Lower leg skin (tissue), 4 donors: ENCODE measurements at regions not wholly inside any gene's neighbourhood (a gene's known extent, or its start where the extent isn't known, plus 50 kb on each side); places are given as distances from the start of the nearest gene placed in this dataset.
A peak's percentile ranks its signal among the peaks of the same experiment; 100 is the strongest.

Experiments used
- DNase-seq, 2 donors: peaks; one replicate each; pipeline ENCODE4 v3.0.0-alpha.2; 2019; ENCODE audit warnings: low spot score in 2 of 2
- H3K4me3 ChIP-seq: fragments of 200-600 bp; sonication (generic); 2 replicates; pipeline ENCODE4 v1.5.1; 2017; ENCODE audit warnings: mild to moderate bottlenecking, low read depth; ENCODE audit not compliant: poor library complexity, severe bottlenecking
- POLR2A ChIP-seq, 2 donors: fragments of 450-650 bp; IDR thresholded peaks; one replicate each; pipeline ENCODE4 v1.6.1; 2016 to 2017; ENCODE audit warnings: antibody characterized with exemption in 2 of 2, mild to moderate bottlenecking in 1 of 2, moderate library complexity in 1 of 2
- WGBS, 2 donors: methylation state at CpG; one replicate each; pipeline ENCODE4 v1.1.5; 2018; 5-methylcytosine and 5-hydroxymethylcytosine counted together
- intact Hi-C: fragments of 100-400 bp; cut with DNase I; formaldehyde crosslinking; loops from one replicate; pipeline ENCODE4 v1.15.0; 2023; ENCODE audit warnings: low total_unique reads
- TF ChIP-seq, protein P1 (sequence below), 3 donors: fragments of 450-650 bp; IDR thresholded peaks; one replicate each; pipeline ENCODE4 v1.5.1; 2016; ENCODE audit warnings: antibody characterized with exemption in 3 of 3, mild to moderate bottlenecking in 3 of 3, moderate library complexity in 2 of 3

DNA sequence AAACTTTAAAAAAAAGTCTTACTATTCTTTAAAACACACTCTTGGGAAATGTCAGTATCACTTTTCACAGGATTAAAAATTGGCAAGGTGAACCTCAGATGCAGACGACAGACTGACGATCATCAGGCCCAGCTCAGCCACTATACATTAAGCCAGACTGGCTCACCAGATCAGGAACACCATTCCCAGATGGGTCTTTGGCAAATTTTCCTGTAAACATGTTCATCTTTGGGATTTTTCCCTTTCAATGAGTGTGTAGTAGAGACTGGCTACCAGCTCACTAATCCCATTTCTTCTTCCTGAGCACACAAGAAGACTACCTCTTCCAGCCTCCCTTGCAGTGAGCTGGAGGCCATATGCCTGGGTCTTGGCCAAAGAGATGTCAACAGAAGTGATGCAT lies 142.7 kb upstream of the CHST15 start:
- TF ChIP-seq POLR2A (IDR thresholded peaks at IDR 0.05): no peak
- TF ChIP-seq, protein P1, sequence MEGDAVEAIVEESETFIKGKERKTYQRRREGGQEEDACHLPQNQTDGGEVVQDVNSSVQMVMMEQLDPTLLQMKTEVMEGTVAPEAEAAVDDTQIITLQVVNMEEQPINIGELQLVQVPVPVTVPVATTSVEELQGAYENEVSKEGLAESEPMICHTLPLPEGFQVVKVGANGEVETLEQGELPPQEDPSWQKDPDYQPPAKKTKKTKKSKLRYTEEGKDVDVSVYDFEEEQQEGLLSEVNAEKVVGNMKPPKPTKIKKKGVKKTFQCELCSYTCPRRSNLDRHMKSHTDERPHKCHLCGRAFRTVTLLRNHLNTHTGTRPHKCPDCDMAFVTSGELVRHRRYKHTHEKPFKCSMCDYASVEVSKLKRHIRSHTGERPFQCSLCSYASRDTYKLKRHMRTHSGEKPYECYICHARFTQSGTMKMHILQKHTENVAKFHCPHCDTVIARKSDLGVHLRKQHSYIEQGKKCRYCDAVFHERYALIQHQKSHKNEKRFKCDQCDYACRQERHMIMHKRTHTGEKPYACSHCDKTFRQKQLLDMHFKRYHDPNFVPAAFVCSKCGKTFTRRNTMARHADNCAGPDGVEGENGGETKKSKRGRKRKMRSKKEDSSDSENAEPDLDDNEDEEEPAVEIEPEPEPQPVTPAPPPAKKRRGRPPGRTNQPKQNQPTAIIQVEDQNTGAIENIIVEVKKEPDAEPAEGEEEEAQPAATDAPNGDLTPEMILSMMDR (IDR thresholded peaks at IDR 0.05): no peak
- no peak overlapping the region for H3K4me3 ChIP-seq
- intact Hi-C loops: no loop called here
- 50 to 74% methylated on average over 2 of the region's 2 CpGs for WGBS, 2 donors
- DNase-seq: peak in 1 of 2 donors; percentile 10

DNA sequence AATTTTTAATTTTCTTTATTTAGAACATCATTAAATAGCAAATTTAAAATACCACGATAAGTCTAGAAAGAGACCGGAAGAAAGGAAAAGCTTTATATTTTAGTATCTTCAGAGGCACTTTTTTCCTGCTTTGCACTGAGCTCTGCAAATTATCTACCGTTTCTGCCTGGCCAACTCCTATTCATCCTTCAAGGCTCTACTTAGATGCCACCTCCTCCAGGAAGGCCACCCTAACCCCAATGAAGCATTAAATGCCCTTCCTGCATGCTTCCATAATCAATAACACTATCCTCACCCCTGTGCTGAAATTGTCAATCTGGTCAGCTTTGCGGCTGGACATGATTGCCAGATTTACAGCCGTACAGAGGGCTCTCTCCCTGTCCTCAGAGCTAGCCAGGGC lies 141.8 kb upstream of the CHST15 start:
- TF ChIP-seq POLR2A (IDR thresholded peaks at IDR 0.05): no peak
- TF ChIP-seq, protein P1 (IDR thresholded peaks at IDR 0.05): no peak
- 95 to 96% methylated on average over 5 of the region's 5 CpGs for WGBS, 2 donors
- DNase-seq: peak in 1 of 2 donors; percentile 4
- intact Hi-C loops: no loop called here
- H3K4me3 ChIP-seq: no peak overlapping the region

DNA sequence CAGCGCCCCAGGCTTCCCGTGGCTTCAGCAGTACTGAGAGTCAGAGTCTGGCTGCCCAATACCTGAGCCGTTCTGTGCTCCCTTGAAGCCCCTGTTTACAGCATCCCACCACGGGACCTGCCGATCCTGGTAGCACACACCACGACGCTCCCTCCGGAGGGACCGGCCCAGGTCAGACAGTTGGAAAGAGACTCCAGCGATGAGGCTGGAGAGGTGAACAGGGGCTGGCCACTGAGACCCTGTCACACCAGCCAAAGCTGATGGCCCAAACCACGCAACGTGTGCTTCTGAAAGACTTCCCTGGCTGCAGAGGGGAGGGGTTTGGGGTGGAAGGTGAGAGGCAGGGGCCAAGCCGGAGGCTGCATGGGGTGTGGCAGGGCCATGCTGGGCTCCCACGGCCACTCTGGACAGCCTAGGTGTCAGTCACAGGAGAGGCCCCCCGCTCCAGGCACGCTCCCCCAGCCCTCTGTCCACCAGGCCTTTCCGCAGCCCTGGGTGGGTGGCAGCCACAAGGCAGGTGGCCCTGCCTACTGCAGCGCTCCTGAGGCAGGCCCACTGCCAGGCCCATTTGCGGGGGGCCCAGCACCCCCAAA lies 140.2 kb upstream of the CHST15 start:
- DNase-seq: peak in 1 of 2 donors; percentile 42
- no peak overlapping the region for H3K4me3 ChIP-seq
- 90 to 91% methylated on average over 17 to 19 of the region's 19 CpGs for WGBS, 2 donors
- no peak for TF ChIP-seq POLR2A (IDR thresholded peaks at IDR 0.05)
- TF ChIP-seq, protein P1 (IDR thresholded peaks at IDR 0.05): no peak
- intact Hi-C loops: no loop called here

DNA sequence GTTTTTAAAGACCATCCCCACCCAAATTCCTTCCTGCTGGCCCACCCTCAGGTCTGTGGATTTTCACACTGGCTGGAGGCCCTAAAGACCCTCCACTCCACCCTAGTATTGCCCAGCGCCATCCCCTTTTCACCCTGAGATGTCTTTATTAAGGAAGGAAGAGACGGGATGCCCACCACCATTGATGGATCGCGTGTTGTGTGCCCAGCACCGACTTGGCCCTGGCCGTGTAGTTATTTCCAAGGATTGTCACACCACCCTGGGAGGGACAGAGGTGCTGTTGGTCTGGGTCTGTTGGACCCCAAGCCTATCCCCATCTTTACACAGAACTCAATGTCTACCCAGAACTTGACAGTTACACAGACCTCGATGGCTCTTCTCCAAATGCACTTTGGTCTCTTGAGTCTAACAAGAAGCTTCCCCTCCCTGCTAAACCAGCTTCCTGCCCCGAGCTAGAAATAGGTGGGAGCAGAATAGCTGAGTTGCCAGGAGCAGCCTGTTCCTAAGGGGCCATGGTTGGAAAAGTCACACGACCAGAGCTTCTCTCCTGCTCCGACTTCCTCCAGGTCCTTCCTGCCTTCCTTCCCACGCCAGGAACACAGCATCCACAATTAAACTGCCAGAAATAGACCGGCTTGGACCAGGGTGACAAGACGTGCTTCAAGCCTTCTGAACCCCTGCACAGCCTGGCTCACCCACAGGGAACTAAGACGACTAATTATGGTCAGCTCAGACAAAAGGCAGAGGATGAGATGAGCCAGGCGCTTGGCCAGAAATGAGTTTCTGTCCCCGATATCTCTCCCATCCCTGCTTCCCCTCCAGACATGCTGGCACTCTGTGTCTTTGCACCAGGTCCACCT lies 139.5 kb upstream of the CHST15 start:
- no peak overlapping the region for H3K4me3 ChIP-seq
- peak in 1 of 2 donors; percentile 71 for DNase-seq
- TF ChIP-seq POLR2A (IDR thresholded peaks at IDR 0.05): no peak
- TF ChIP-seq, protein P1 (IDR thresholded peaks at IDR 0.05): no peak
- intact Hi-C loops: no loop called here
- 64 to 73% methylated on average over 16 of the region's 16 CpGs for WGBS, 2 donors

DNA sequence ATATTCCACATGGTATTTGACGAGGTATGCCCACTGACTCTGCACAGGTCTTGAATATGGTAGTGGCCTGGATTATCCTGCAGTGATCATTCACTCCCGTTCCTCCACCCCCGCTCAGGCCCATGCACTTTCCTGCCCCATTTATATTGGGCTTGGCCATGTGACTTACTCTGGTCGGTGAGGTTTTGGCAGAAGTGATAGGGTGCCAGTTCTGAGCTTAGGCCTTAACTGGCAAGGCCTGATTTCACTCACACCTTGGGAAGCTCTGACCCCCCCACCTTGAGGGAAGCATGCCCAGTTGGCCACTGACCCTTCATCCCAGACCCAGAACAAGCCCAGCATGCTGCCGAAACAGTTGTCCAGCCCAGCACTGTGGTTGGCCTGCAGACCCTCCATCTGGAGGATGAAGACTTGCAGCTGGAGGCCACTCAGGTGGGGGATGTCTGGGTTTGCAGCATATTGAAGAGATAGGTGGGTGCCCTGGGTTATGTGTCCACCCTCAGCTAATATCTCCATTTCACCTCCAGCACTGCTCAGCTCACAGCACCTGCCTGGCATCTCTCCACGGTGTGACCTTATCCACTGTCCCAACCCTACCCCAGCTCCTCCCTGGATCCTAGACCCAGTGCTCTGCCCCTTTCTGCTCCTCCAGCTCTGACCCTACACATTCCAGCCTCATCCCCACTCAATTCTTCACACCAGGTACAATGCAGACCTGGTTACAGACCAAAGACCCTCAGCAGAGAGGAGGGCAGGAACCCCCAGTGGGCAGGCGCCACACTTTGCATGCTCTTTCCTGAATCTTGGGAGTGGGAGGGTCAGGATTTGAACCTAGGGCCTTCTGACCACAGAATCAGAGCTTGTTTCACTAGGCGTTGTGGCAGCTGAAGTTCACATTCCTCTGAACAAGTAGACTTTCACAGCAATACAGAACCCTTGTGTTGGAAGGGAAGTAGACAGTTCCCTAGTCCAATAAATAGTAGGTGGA lies 138.1 kb upstream of the CHST15 start:
- intact Hi-C loops: no loop called here
- no peak overlapping the region for H3K4me3 ChIP-seq
- TF ChIP-seq, protein P1 (IDR thresholded peaks at IDR 0.05): no peak
- no peak for TF ChIP-seq POLR2A (IDR thresholded peaks at IDR 0.05)
- WGBS, 2 donors: 91 to 94% methylated on average over 8 of the region's 8 CpGs
- peak in 1 of 2 donors; percentile 77 for DNase-seq
